AG04450 (cell line): ENCODE measurements at regions not wholly inside any gene's neighbourhood (a gene's known extent, or its start where the extent isn't known, plus 50 kb on each side); places are given as distances from the start of the nearest gene placed in this dataset.

Experiments
- CTCF ChIA-PET: fragments of 300-600, 350-600 bp; formaldehyde crosslinking; extraction: SDS; loops from one replicate; lab custom pipeline; 2022; ENCODE audit warnings: antibody characterized with exemption, inconsistent platforms; lab: Charles Lee
- POLR2A ChIA-PET: fragments of 350-600 bp; formaldehyde crosslinking; extraction: SDS; loops from one replicate; lab custom pipeline; 2021; ENCODE audit warnings: antibody characterized with exemption, inconsistent platforms; lab: Yijun Ruan, JAX
- DNase-seq: peaks from one replicate; pipeline ENCODE4 v3.0.0-alpha.2; 2011; ENCODE audit warnings: low read depth, low spot score
- H3K27ac ChIP-seq: one replicate; pipeline ENCODE4 v1.5.1; 2012; ENCODE audit warnings: low read depth, low read length, control low read depth
- H3K27me3 ChIP-seq: one replicate; pipeline ENCODE4 v1.6.0; 2012; ENCODE audit warnings: low read length; ENCODE audit not compliant: control insufficient read depth, insufficient read depth
- H3K4me3 ChIP-seq: 2 replicates; pipeline ENCODE4 v1.5.1; 2011; ENCODE audit warnings: mild to moderate bottlenecking, low read depth, low read length, control low read depth
- H3K9me3 ChIP-seq: 2 replicates; pipeline ENCODE4 v1.5.1; 2012; ENCODE audit warnings: low read length; ENCODE audit not compliant: control insufficient read depth, insufficient read depth
- CTCF ChIP-seq: IDR thresholded peaks from 2 replicates; pipeline ENCODE4 v1.5.1; 2011; ENCODE audit warnings: low read depth, low read length, control low read depth, inconsistent platforms

- Histone ChIP-seq H3K4me3 (no peak overlapping the region), H3K27me3 (no peaks in the 10 kb centered on the region), H3K9me3 (peaks cover under 1% of the 10 kb centered on the region; the same call in 1 of the 2 replicates), H3K27ac (no peak overlapping the region)
- TF ChIP-seq CTCF, result no peak
- ChIA-PET CTCF (no interaction called here), POLR2A (no interaction called here)
- DNase-seq, result no peak
Measured at GRCh38 chr11:86726770-86727504, 54.5 kb upstream of the ME3 start.

DNA sequence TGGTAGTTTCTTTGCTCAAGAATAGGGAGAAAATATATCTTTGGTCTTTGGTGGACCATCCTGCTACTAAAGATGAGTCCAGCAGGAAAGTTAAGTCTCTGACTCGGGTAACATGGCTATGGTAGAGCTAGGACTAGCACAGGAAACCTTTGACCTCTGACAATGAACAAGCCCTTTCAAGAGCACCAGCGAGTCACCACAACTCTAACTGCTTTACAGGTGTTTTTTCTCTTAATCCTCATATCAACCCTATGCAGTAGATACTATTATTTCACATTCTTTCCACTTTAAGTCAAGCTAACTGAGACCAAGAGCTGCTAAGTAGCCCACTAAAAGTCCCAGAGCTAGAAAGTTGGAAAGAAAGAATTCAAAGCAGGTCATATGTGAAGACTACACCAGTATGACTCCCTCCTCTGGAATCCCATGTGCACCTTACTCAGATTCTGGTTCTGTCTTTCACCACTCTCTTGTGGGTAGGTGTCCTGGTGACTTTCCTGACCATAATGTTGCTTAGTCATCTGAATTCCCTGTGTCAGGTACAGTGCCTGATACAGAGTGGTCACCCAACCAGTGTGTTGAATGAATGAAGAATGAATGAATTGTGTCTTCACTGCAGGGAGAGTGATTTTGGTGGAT is 53.8 kb upstream of the ME3 start:
- ChIA-PET CTCF (no interaction called here), POLR2A (interaction anchor here (0.6 kb wide), 1 partner anchor 87 kb away, joined by 3 read pairs; no protein-coding TSS in a partner anchor)
- Histone ChIP-seq H3K27me3 (no peaks in the 10 kb centered on the region), H3K4me3 (no peak overlapping the region), H3K27ac (no peak overlapping the region), H3K9me3 (no peaks in the 10 kb centered on the region; the same call in 1 of the 2 replicates)
- no peak for DNase-seq
- TF ChIP-seq CTCF, result no peak

DNA sequence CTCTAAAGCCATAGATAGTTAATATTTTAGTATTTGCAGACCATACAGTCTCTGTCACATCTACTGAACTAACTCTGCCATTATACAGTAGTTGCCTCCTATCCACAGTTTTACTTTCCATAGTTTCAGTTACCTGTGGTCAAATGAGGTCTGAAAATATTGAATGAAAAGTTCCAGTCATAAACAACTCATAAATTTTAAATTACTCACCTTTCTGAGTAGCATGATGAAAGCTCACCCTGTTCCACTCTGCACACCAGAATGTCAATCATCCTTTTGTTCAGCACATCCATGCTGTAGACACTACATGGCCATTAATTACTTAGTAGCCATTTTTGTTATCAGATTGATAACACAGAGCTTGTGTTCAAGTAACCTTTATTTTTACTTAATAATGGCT is 51.7 kb upstream of the ME3 start:
- CTCF ChIA-PET, result no interaction called here

DNA sequence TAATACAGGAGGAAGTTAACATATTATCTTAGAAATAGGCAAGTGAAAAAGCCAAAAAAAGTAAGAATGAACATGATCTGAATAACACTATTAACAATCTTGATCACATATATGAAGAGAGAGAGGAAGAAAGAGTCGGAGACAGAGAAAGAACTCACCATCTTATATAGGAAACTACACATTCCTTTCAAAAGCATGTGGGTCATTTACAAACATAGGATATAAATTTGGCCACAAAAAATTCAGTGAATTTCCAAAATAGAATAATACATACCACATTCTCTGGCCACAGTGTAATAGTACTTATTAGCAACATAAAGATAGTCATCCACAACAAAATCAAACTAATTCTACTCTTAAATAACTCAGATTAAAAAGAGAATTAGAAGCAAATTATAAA is 50.9 kb upstream of the ME3 start:
- H3K4me3 ChIP-seq, result no peak overlapping the region
- DNase-seq, result no peak
- no peak for TF ChIP-seq CTCF
- POLR2A ChIA-PET, result no interaction called here
- CTCF ChIA-PET, result no interaction called here
- H3K9me3 ChIP-seq, result no peaks in the 10 kb centered on the region
- no peaks in the 10 kb centered on the region for H3K27me3 ChIP-seq
- no peak overlapping the region for H3K27ac ChIP-seq

More for the DNA sequence above, 51.7 kb upstream of the ME3 start:
- Histone ChIP-seq H3K9me3 (no peaks in the 10 kb centered on the region), H3K27me3 (no peaks in the 10 kb centered on the region), H3K4me3 (no peak overlapping the region), H3K27ac (no peak overlapping the region)
- TF ChIP-seq CTCF, result no peak
- DNase-seq, result no peak
- POLR2A ChIA-PET, result no interaction called here

DNA sequence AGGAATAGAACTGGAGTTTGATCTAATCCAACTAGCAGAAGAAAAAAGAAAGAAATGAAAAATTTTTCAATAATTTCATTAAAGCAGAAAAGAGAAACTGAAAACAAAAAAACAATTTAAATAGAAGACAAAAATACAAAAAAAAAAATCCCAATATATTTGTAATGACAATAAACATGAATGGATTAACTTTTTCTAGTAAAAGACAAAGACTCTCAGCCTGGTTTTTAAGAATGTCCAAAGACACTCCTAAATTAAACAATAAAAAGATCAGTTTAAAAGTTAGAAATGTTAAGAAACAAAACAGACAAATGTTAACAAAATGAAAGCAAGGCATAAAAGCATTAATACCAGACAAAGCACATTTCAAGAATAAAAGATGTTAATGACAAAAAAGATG is 50.3 kb upstream of the ME3 start:
- no peak overlapping the region for H3K4me3 ChIP-seq
- DNase-seq, result no peak
- TF ChIP-seq CTCF, result no peak
- POLR2A ChIA-PET, result no interaction called here
- no peaks in the 10 kb centered on the region for H3K27me3 ChIP-seq
- no peak overlapping the region for H3K27ac ChIP-seq
- no peaks in the 10 kb centered on the region for H3K9me3 ChIP-seq
- CTCF ChIA-PET, result no interaction called here
